DOHH2 (cell line): ENCODE measurements at regions not wholly inside any gene's neighbourhood (a gene's known extent, or its start where the extent isn't known, plus 50 kb on each side); places are given as distances from the start of the nearest gene placed in this dataset.

ENCODE experiments used
- H3F3A ChIP-seq: fragments of 200-600 bp; sonication (generic), shearing (Covaris generic); 2 replicates; pipeline ENCODE4 v1.6.0; 2016; ENCODE audit warnings: antibody characterized with exemption, mild to moderate bottlenecking; ENCODE audit not compliant: control insufficient read depth, insufficient read depth
- H3K27ac ChIP-seq: fragments of 200-600 bp; sonication (generic); 2 replicates; pipeline ENCODE4 v1.5.1; 2014; ENCODE audit warnings: low read depth, mild to moderate bottlenecking, low read length, moderate library complexity
- H3K27me3 ChIP-seq: fragments of 200-600 bp; sonication (generic); 2 replicates; pipeline ENCODE4 v1.6.1; 2014; ENCODE audit warnings: mild to moderate bottlenecking, low read length, mixed read lengths; ENCODE audit not compliant: control insufficient read depth
- H3K36me3 ChIP-seq: fragments of 200-600 bp; sonication (generic); 2 replicates; pipeline ENCODE4 v1.6.1; 2014; ENCODE audit warnings: mild to moderate bottlenecking, low read length, moderate library complexity, mixed read lengths; ENCODE audit not compliant: control insufficient read depth
- H3K4me1 ChIP-seq: fragments of 200-600 bp; sonication (generic); 2 replicates; pipeline ENCODE4 v1.6.1; 2014; ENCODE audit warnings: mild to moderate bottlenecking, low read length, mixed read lengths; ENCODE audit not compliant: control insufficient read depth
- H3K4me2 ChIP-seq: fragments of 200-600 bp; sonication (generic); 2 replicates; pipeline ENCODE4 v1.6.0; 2014; ENCODE audit warnings: mild to moderate bottlenecking, low read length, moderate library complexity
- H3K4me3 ChIP-seq: fragments of 200-600 bp; sonication (generic); 2 replicates; pipeline ENCODE4 v1.5.1; 2014; ENCODE audit warnings: mild to moderate bottlenecking, low read length, mixed read lengths
- H3K79me2 ChIP-seq: fragments of 200-600 bp; sonication (generic); 2 replicates; pipeline ENCODE4 v1.6.1; 2014; ENCODE audit warnings: mild to moderate bottlenecking, low read length, mixed read lengths; ENCODE audit not compliant: control insufficient read depth
- H3K9me2 ChIP-seq: fragments of 200-600 bp; sonication (generic); replicated peaks from 2 replicates; pipeline ENCODE4 v1.6.1; 2014; ENCODE audit warnings: mild to moderate bottlenecking, low read length, mixed read lengths; ENCODE audit not compliant: control insufficient read depth
- H3K9me3 ChIP-seq: fragments of 200-600 bp; sonication (generic); 2 replicates; pipeline ENCODE4 v1.6.1; 2014; ENCODE audit warnings: antibody characterized with exemption, low read length, mixed read lengths; ENCODE audit not compliant: control insufficient read depth, insufficient read depth
- H4K20me1 ChIP-seq: fragments of 200-600 bp; sonication (generic); 2 replicates; pipeline ENCODE4 v1.6.0; 2014; ENCODE audit warnings: low read depth, mild to moderate bottlenecking, antibody characterized with exemption, low read length, moderate library complexity; ENCODE audit not compliant: control insufficient read depth, insufficient read depth
- CTCF ChIP-seq: fragments of 200-600 bp; sonication (generic); IDR thresholded peaks from one replicate; pipeline ENCODE4 v1.5.1; 2014; ENCODE audit warnings: antibody characterized with exemption, mild to moderate bottlenecking, low read depth, low read length; ENCODE audit not compliant: poor library complexity, severe bottlenecking
- EZH2phosphoT487 ChIP-seq: fragments of 200-600 bp; sonication (generic); IDR thresholded peaks from 2 replicates; pipeline ENCODE4 v1.6.1; 2017; ENCODE audit warnings: borderline replicate concordance, mild to moderate bottlenecking, antibody characterized with exemption, low read length, moderate library complexity, mixed read lengths

GRCh38 chr21:30104241-30104640 lies 62.4 kb downstream of the CLDN17 start:
- Histone ChIP-seq H3K4me3 (no peak overlapping the region), H3K36me3 (no peaks in the 10 kb centered on the region), H3K79me2 (no peaks in the 10 kb centered on the region), H4K20me1 (no peaks in the 10 kb centered on the region), H3K4me1 (no peaks in the 10 kb centered on the region), H3K9me2 (no peaks in the 10 kb centered on the region), H3K9me3 (no peaks in the 10 kb centered on the region), H3K27me3 (no peaks in the 10 kb centered on the region), H3K27ac (no peak overlapping the region), H3K4me2 (no peak overlapping the region), H3F3A (no peaks in the 10 kb centered on the region)
- TF ChIP-seq CTCF (no peak), EZH2phosphoT487 (no peak)

- Histone ChIP-seq H3K9me2 (no peaks in the 10 kb centered on the region), H4K20me1 (no peaks in the 10 kb centered on the region), H3K27me3 (no peaks in the 10 kb centered on the region), H3K4me1 (no peaks in the 10 kb centered on the region), H3K36me3 (no peaks in the 10 kb centered on the region), H3K27ac (no peak overlapping the region), H3K79me2 (no peaks in the 10 kb centered on the region), H3F3A (no peaks in the 10 kb centered on the region), H3K4me2 (no peak overlapping the region), H3K4me3 (no peak overlapping the region), H3K9me3 (no peaks in the 10 kb centered on the region)
- TF ChIP-seq CTCF (no peak), EZH2phosphoT487 (no peak)
Observed at GRCh38 chr21:30102871-30103270, 63.7 kb downstream of the CLDN17 start.

- Histone ChIP-seq H3K4me1 (no peaks in the 10 kb centered on the region), H3K4me3 (no peak overlapping the region), H3F3A (no peaks in the 10 kb centered on the region), H3K79me2 (no peaks in the 10 kb centered on the region), H4K20me1 (no peaks in the 10 kb centered on the region), H3K4me2 (no peak overlapping the region), H3K27ac (no peak overlapping the region), H3K9me3 (no peaks in the 10 kb centered on the region), H3K9me2 (no peaks in the 10 kb centered on the region), H3K27me3 (no peaks in the 10 kb centered on the region), H3K36me3 (no peaks in the 10 kb centered on the region)
- no peak for TF ChIP-seq CTCF
- no peak for TF ChIP-seq EZH2phosphoT487
Observed at GRCh38 chr21:30101967-30102366, 64.6 kb downstream of the CLDN17 start.

GRCh38 chr21:30097791-30098190 lies 68.8 kb downstream of the CLDN17 start:
- Histone ChIP-seq H3K4me2 (no peak overlapping the region), H3K79me2 (no peaks in the 10 kb centered on the region), H3K27me3 (no peaks in the 10 kb centered on the region), H3F3A (no peaks in the 10 kb centered on the region), H3K9me3 (no peaks in the 10 kb centered on the region), H3K9me2 (no peaks in the 10 kb centered on the region), H3K36me3 (no peaks in the 10 kb centered on the region), H3K27ac (no peak overlapping the region), H3K4me1 (no peaks in the 10 kb centered on the region), H3K4me3 (no peak overlapping the region), H4K20me1 (no peaks in the 10 kb centered on the region)
- TF ChIP-seq EZH2phosphoT487 (no peak), CTCF (no peak)
